NCI-H345 (cell line): ENCODE measurements at regions not wholly inside any gene's neighbourhood (a gene's known extent, or its start where the extent isn't known, plus 50 kb on each side); places are given as distances from the start of the nearest gene placed in this dataset.

Experiments used
- DNase-seq: peaks from one replicate; lab custom pipeline; 2025; lab: John Stamatoyannopoulos, UW

DNA sequence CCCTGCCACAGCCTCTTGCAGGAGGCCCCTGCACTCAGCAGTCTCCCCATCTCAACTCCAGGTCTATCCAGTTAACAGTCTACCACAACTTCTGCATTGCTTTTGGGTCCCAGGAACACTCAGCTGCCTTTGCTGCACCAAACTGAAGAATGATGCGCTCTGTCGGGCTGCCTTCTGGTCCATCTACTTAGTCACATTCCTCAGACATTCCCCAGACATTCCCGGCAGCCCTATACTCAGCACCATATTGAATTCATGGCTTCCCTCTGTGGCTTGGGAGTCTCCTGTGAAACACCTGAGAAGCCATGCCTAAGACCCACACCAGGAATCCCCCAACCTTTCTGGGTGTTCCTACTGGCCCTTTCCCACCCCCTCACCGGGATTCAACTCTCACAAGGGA, 99.6 kb upstream of the COL21A1 start:
- DNase-seq, result no peak

DNA sequence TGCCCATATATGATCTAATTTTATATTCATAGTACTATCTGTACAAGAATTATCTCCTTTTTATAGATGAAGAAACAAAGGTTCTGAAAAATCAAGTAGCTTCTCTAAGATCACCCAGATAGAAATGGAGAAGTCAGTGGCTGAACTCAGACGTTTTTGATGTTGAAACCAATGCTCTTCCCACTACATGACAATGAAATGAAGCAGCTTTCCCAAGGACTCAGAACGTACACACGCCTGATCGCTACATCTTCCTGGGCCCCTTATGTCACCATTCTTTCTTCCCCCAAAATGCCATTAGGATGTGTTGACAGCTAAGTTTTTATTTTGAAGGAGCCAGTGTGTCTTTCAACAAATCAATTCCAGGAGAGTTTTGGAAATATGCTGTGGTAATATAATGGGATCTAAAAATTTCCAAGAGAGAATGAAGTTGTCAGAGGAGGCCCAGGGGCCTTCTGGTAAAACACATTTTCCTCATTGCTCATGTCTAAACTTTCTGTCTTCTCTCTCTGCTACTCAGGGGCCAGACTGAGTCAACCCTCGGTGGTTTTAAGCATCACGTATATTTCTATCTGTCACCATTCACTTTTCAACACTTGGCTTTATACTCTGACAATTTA, 98.1 kb upstream of the COL21A1 start:
- DNase-seq, result no peak

DNA sequence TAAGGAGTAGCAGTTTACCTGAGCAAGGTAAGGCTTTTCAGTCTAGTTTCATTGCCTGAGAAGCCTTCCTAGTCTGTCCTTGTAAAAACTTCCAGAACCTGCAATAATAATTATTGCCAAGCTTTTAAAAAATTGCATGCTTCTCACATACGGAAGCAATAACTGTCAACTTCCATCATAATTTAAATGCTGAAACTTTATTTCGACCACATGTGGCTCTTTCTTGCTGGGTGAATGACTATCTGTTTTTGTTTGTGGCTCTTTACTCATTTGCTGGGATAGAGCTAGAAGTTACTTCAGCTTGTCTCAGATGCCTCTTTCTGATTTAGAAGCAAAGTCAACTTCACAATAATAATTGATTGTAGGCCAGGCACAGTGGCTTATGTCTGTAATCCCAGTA, 95.9 kb upstream of the COL21A1 start:
- no peak for DNase-seq

DNA sequence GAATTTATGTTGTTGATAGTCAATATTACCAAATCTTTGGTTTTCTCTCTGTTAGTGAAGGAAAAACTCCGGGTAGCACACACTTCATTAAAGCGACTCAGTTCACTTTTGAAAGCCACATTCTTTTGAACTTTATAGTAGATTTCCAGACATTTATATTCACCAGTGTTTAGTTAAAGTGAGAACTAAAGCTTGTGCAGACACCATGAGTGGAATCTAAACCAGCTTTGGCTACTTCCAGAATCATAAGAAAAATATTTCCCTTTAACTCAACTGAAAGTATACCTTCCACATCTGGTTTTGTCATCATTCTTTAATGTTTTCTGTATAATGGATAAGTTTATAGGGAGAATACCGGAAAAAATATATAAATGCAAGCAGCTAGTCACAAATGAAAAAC, 92.1 kb upstream of the COL21A1 start:
- no peak for DNase-seq

DNA sequence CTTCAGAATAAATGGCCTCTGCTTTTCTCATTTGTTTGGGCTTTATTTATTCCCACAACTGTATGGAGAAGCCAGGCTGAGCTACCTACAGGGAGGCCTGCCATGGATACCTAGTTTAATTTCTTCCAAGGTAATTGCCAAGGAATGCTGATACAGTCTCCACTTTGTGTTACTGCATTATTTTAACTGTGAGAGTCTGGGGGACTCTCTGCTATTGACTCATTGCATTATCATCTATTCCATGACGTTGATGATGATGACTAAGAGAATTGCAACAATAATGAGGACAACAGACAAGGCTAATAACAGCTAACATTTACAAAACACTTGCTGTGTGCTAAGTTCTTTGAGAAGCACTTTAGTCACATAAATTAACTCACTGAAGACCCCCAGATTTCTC, 88.3 kb upstream of the COL21A1 start:
- no peak for DNase-seq

DNA sequence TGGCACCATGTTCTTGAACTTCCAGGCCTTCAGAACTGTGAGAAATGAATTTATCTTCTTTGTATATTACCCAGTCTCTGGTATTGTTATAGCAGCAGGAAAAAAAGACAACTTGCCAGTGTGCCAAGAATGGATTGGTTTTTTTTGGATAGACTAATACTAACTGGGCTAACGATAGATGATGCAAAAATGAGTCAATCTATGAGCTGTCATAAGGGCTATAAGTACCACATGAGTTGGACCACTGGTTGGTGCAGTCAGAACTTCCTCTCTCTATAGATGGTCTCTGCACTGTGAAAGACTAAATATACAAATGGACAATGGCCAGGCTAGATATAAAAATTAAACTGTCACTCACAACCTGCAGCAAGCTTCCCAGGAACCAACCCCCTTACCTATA, 87.6 kb upstream of the COL21A1 start:
- no peak for DNase-seq

DNA sequence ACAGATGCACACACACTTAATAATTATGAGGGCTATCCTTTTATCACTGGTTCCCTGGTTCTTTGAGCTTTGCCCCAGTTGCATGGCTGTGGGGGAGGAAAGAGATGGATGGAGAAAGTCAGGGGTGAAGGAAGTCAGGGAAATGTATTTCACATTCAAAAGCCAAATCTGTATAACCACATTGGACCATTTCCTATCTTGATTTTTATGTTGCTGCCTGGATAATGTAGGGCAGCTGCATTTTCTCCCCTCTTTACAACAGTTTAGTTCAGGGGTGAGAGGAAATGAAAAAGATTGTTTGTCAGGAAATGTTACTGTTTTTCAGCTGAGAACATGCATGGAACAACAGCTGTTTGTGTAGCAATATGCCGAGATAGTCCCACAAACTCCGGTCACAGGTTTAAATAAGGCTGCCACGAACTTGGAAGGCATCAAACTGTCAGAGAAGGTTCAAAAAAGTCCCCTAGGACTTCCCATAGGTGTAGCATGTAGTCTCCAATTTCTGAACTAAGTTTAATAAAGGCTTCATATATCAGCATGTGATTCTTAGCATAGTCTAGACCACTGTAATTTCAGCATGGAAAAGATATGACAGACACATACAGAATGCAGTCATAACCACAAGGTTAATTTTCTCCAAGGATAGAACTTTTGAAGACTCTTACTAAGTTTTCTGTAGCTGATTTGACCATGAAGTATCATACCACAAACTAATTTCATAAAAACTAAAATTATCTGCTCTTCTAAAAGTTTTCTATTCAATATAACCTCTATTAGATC, 82.1 kb upstream of the COL21A1 start:
- no peak for DNase-seq

DNA sequence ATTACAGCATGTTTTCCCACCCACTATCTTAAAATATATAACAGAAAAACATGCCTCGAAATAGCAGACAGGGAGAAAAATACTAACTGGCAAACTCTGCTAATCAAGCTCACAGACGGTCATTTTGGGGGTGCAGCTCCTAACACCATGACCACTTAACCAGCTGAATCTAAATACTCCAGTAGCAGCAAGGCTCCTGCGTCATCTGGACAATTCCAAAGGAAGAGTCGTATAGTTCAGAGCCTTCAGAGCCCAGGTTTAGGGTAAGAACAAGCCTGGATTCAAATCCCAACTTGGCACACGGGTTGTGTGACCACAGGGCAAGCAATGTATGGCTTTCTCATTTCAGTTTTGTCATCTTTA, 81.3 kb upstream of the COL21A1 start:
- DNase-seq, result no peak

DNA sequence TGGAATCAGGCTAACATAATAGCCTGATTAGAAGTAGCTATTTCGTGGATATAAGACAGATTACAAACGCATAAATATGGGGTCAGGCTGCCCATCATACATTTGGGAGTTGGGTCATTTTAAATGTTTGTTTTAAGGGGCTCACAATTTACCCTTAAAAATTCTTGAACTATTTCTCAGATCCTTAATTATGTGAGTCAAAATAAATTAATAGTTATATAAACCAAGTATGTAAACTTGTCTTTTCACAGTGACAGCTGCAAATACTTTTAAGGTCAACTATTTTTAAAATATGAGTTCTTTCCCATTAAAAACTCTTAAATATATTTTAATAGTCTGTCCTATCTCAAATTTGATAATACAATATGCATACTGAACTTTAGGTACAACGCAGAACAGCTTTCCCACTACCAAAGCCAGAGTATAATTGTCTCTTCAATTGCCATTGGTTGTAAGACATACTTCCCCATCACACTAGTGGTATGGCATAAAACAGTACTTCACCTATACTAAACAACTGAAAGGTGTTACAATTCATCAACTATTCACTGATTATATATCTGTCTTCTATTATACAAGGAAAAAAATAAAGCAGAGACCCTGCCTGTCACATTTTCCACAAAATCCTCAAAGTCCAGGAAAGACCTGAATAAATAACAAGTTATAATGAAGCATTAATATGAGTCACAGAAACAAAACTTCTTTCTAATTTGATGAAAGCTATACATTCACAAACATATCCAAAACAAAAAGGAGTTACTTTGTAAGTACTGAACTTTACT, 80.8 kb upstream of the COL21A1 start:
- no peak for DNase-seq

DNA sequence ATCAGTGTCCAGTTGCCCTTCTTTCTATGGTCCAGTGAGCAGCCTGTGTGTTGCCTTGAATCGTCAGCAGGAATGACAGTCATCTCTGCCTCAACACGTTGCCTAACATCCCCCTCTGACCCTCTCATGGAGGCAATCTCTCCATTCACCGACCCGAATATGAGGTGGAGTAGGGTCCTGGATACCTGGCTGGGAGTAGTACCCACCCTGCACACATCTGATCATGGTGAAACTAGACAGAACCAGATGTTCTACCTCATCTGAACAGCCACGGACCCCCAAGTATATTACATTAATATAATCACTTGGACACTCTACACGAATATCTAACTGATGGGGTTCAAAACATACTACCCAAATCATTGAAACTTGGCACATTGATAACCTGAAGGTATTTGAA, 77.0 kb upstream of the COL21A1 start:
- DNase-seq, result no peak

DNA sequence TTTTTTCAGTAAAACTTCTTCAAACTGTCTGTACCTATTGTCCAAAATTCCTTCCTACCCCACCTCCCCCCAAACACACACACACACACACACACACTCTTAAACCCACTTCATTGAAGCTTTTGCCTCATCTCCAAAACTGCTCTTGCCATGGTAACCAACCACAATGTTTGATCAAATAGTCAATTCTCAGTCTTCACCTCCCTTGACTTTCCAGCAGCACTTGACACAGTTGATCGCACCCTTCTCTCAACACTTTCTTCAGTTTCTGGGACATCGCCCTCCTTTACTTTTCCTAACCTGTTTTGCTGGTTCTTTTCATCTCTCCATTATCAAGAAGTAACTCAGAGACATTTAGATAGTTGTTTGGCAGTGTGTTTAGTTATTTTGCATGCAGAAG, 71.5 kb upstream of the COL21A1 start:
- DNase-seq, result no peak

DNA sequence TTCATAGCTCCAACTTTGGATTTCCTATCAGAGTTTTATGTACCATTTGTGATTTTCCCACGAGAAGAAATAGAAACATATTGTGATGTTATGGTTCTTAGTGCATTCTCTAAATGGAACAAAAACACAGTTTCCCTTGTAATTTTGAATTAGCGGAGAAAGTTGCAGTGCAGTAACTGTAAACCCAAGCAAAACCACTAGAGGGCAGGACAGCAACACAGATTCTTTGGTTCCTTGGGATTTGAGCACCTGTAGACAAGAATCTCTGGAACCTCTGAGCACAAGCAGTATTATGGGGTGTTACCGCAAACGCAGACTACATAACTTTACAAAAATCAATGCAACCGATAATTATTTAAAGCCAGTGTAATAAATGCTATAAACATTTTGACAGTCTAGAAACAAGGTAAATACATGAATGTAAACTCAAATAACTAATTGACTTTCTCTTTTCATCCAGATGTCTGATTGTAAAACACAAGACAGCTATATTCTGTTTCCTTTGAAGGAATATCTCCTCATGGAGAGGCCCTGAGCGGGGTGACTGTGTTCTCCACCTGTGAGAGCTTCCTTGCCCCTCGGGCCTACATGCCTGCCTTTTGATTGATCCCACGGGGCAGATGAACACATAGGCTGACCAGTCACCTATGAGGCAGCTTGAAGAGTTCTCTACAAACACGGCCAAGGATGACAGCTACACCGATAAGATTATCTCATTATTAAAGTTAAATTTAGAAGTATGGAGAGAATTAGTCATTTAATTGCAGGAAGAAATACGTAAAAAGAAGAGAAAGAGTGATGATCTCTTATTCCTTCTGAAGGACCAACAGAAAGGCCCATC, 67.5 kb upstream of the COL21A1 start:
- peak; percentile 44 for DNase-seq

DNA sequence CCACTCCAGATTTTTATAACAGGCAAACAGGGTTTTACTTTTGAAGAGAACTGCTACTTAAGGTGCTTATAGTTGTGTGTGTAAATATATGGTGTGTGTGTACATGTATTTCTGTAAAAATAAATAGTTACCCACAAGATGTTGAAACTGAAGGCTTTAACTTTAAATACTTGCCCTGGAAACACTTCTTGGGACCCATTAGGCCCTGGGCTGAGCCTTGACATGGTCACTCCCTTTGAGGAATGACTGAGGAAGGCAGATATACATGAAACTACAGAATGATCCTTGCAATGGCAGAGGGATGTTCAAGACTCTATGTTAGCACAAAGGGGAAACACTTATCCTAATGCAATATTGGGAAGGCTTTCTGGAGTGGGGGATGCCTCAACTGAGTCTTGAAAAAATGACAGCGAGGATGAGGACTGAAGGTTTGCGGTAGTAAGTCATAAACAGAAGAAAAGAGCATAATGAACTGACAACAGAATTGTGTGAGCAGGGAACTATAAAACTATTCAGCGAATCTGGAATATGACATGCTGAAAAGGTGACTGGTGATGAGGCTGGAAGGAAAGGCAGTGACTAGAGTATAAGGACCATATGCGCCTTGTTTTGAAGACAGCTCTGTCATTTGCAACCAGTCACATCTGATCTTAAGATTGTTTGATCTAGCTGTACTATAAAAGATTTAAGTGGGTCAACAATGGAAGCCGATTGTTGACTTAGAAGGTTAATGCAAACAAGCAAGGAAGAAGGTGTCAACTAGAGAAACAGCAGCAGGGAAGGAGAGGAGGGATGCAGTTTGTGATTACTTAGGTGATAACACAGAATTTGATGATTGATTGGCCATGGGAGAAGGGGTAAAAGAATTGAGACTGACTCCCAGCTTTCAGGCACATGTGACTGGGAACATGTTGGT, 64.4 kb upstream of the COL21A1 start:
- no peak for DNase-seq

DNA sequence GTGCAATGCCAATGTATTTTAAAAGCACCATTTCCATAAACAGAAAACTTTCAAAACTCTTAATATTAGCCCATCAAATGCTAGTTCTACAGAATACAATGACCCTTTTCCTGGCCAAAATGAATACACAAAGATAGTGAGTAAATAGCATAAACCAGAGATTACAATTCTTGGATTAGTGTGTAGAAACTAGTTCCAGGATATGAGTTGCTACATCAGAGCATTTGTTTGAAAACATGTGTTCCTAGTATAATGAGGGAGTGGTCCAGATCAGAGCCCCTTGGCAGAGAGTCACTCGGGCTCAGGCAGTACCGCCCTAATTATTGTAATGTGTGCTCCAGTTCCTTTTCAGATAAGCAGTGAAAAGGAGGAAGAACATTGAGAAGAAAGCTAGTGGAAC, 63.7 kb upstream of the COL21A1 start:
- DNase-seq, result no peak

DNA sequence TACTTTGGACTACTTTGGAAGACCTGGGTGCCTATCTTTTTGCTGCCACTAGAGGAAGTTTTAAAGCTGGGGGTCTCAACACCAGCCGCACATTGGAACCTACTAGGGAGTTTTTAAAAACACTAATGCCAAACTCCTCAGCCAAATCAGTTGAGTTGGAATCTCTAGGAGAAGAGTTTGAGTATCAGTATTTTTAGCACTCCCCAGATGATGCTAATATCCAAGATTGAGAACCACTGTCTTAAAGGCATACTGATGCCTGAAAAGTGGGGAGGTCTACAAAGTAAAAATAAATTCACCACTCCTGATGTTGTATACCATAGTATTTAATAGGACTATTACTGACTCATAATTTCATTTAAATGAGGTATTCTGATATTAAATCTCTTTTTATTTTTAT, 62.9 kb upstream of the COL21A1 start:
- no peak for DNase-seq

DNA sequence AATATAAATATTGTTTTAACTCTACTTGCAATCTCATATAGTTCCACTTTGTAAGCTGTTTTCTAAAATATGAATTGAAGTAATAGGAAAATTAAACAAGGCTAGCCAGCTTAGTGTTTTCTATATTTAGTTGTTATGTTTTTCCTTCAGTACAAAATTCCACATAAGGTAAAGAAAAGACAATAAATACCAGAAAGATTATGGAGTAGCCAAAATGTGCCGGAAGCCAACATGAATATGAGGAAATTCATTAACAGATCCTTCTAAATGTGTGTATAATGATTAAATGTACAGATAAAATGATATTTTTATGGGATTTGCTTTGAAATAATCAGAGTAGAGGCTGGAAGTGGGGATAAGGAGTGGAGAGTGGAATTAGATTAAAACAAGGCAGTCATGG, 52.5 kb upstream of the COL21A1 start:
- no peak for DNase-seq

DNA sequence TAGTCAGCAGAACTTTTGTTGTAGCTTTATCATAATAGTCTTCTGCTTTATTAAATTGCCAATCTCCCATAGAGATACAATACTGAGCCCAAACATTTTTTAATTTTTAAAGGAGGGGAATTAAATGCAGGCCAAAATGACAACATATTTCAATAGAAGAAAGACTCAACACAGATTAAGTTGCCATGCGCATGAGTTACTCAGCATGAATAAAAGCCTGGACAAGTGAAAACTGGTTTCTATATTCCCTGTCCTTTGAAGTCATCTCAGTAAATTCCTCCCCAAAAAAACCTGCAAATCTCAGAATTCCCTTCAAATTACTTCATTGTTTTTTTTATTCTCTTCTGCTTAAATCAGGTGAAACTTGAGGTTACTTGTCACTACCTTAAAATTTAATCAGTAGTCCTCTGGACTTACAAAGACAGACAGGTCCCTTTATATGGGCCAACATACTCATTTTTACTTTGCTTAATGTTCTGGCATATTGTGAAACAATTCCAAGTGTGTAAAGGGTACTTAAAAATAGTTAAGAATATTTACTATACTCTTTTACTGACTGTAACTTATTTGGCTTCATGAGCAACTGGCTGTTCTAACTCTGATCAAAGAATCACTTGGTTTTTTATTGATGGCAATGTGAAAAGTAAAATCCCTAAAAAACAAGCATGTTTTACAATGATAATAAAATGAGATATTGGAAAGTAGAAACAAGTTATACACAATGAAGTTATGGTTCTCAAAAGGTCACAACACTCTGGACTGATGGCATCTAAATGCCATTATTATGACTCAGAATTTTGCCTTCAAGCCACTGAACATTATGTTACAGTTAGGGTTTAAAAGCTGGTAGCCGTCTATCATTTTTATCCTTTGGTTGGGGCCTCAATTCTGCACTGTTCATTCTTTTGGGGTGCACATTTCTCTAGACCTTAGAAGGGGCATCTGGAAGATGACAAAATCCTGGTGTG, 49.9 kb upstream of the COL21A1 start:
- DNase-seq, result no peak
